Fibroblast of peridontal ligament (primary cell): ENCODE measurements at regions not wholly inside any gene's neighbourhood (a gene's known extent, or its start where the extent isn't known, plus 50 kb on each side); places are given as distances from the start of the nearest gene placed in this dataset.

Experiments used
- DNase-seq: peaks from one replicate; pipeline ENCODE4 v3.0.0-alpha.2; 2010; ENCODE audit errors: extremely low read depth

- peak; percentile 49 for DNase-seq
These were observed 277.4 kb upstream of the SOX5 start for GRCh38 chr12:24226745-24227350.

DNA sequence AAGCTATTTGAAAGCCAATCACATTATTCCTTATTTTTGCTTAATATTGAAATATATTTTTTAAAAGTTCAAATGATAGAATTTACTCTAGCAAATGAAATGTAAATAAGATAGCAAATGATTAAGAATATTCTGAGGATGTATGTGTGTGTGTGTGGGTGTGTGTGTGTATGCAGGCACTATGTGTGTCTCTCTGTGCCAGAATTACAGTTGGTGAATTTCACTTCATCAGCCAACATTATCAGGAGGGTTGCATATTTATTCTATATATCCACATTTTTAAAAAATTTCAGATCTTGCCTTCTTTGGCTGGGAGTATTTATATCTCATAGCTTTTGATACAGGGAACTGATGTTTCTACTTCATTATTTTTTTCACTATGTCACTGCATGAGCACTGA is 274.9 kb upstream of the SOX5 start:
- DNase-seq, result no peak

DNA sequence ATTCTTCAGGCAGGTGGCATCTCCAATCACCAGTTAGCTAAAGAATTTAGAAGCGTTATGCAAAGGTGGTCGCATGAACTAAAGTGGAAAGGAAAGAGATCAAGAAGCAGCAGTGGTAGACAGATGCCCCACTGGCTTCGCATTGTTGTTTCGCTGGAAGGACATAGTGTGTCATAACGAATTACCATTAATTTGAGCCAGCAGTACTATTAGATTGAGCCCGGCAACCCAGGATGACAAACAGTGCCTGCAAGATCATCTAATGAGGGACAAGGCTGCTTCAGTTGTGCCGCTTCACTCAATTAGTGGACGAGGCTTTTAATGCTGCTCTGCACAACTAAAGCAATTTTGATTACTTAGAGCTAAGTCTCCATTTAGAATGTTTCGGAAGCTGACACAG is 274.5 kb upstream of the SOX5 start:
- DNase-seq, result no peak

- DNase-seq, result peak; percentile 50
These were observed 273.5 kb upstream of the SOX5 start for GRCh38 chr12:24222968-24223367.

- DNase-seq, result no peak
These were observed 263.0 kb upstream of the SOX5 start for GRCh38 chr12:24212496-24212895.

DNA sequence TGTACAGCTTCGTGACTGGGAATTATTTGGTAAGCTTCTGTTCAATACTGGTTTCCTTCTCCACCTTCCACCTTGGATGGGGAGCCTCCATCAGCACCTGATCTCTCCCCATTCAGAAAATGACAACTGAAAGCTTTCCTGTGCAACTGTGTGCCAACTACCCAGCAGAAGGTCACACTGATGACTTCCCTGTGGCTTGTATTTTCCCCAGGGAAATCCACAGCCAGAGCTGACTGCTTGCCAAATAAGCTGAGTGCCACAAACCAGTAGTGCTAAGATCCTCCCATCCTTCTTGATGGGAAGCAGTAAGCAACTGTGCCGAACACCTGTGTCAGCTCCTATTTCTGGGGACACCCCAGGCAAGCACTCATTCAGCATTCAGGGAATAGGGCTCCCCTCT is 257.2 kb upstream of the SOX5 start:
- no peak for DNase-seq

GRCh38 chr12:24201258-24201970 is 251.9 kb upstream of the SOX5 start:
- no peak for DNase-seq

DNA sequence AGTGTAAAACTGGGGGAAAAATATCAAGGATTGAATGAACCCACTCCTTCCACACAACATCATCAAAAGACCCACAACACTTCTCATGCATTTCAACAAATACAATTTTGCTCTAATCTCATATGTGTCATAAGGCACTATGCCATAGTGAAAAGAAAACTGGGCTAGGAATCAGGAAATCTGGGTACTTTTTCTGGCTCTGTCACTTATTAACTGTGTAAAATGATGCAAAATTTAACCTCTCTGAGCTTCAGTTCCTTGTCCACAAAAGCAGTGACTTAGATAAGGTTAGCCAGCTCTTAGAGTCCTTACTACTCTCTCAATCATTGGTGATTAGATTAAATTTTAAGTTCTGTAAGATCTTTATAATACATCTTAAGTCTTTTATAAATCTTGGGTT is 250.5 kb upstream of the SOX5 start:
- no peak for DNase-seq

- no peak for DNase-seq
These were observed 249.6 kb upstream of the SOX5 start for GRCh38 chr12:24198936-24199671.

DNA sequence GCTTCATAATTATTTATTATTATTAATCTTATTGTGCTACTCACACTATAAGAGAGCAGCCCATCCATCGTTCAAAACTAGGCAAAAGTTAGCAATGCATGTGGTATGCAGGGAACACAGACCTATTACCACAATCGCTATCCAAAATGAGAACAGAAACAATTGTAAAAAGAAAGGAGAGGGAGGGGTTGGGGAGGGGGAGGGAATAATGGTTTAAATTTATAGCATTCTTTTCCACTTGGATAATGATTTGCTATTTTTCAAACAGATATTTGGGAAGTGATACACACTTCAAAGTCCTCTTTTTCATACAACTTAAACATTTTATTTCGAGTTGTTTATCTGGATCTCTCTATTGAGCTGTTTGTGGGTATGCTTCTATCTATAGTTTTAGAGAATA is 248.6 kb upstream of the SOX5 start:
- no peak for DNase-seq

- no peak for DNase-seq
These were observed 248.1 kb upstream of the SOX5 start for GRCh38 chr12:24197532-24197931.

GRCh38 chr12:24195063-24195462 is 245.6 kb upstream of the SOX5 start:
- no peak for DNase-seq

- DNase-seq, result no peak
These were observed 241.6 kb upstream of the SOX5 start for GRCh38 chr12:24191117-24191516.

GRCh38 chr12:24185782-24186181 is 236.3 kb upstream of the SOX5 start:
- DNase-seq, result no peak

DNA sequence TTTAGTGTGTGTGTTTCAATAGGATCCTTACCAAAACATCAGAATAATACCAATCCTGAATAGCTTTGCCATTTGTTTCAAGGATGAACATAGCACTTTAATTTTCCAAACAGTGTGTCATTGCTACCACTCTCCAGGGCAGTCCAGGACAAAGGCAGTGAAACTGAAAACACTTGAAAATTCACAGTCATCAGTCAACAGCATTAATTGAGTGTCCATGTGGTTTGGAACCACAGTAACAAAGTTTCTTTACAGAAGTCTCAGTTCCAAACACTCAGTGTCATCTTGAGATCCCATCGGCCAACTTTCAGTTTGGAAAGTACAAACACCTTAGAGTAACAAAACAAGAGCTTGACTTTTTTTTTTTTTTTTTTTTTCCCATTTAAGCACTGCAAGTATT is 228.4 kb upstream of the SOX5 start:
- no peak for DNase-seq

GRCh38 chr12:24175929-24176328 is 226.5 kb upstream of the SOX5 start:
- no peak for DNase-seq

GRCh38 chr12:24175284-24175683 is 225.8 kb upstream of the SOX5 start:
- no peak for DNase-seq

- no peak for DNase-seq
These were observed 223.6 kb upstream of the SOX5 start for GRCh38 chr12:24173067-24173466.

DNA sequence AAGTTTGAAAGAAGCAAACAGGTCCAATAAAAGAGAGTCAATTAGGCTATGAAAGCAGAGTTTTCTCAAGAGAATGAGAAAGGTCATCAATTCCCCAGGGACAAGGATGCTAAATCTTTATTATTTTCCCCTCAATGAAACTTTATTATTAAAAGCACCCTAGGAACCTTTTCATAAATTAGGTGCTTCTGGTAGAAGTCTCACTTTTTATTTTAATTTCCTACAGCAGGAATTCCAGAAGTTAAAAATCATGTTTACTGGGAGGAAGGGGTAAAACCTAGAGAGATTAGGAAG is 223.2 kb upstream of the SOX5 start:
- no peak for DNase-seq

DNA sequence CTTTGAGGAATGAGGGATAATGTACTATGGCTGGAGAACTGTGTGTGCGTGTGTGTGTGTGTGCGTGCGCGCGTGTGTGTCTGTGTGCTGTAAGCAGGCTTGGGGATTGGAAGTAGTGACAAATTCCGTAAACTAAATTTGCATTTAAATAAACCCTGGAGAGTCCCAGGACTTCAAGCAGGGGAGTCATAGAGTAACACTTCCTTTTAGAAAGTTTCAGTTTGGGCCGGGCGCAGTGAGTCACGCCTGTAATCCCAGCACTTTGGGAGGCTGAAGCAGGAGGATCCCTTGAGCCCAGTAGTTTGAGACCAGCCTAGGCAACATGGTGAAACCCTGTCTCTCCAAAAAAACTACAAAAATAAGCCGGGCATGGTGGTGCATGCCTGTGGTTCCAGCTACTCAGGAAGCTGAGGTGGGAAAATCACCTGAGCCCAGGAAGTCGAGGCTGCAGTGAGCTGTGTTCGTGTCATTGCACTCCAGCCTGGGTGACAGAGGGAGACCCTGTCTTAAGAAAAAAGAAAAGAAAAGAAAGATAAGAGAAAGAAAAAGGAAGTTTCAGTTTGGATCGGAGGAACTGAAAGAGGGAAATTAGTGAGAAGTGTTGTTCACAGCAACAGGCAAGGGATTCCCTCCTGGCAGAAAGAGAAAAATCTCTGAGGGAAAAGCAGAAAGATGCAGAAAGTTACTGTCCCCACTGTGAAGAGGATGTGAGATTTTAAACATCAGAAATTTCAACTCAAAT is 222.7 kb upstream of the SOX5 start:
- no peak for DNase-seq

- DNase-seq, result no peak
These were observed 205.6 kb upstream of the SOX5 start for GRCh38 chr12:24155042-24155441.

DNA sequence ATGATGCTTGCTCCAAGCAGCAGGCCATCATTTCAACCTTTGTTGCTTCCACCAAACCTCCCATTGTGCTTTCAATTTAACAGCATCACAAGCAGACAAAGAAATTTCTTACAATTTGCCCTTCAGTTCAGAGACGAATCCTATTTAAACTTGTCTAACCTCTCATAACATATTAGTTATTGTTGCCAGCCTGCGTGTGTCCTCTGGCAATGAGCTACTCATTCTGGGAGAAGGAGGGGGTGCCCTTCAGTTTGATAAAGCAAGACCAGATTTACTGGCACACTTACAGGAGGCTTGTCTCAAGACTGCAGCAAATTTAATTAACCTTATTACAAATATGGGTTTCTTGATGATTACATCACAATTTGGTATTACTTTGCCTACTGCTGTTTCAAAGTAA is 203.6 kb upstream of the SOX5 start:
- no peak for DNase-seq

DNA sequence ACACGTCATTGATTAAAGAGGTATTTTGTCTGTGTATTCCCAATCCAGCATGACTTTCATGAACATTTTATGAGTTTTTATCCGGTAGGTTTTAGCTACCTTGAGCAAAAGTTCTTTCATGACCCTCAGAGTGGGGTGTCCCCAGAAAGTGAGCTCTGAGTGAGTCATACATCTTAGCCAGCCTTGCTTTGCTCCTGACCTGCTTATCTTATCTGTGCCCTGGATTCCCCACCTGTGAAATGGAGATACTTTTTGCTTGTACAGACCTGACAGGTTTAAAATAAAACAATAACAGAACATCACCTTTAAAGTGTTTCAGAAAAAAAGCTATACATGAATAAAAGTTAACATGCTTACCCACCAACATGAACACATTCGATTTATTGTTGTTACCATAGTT is 202.8 kb upstream of the SOX5 start:
- no peak for DNase-seq
